ENCODE measurements at regions not wholly inside any gene's neighbourhood (a gene's known extent, or its start where the extent isn't known, plus 50 kb on each side); places are given as distances from the start of the nearest gene placed in this dataset.

DNA sequence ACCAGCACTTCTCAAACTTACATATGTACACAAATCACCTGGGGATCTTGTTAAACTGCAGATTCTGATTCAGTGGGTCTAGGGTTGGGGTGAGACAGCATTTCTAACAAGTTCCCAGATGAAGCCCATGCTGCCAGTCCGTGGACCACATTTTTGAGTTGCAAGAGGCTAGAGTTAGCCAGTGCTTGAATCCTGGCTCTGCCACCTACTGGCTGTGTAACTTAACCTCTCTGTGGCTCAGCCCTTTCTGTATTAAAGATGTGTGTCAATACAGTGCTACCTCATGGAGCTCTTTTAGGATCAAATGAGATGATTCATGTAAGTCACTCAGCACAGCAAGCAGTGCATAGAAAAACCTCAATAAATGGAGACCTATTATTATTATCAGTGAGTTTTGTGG, 90.2 kb upstream of the ISX start:
- H3K4me3 ChIP-seq (ENCODE audit: low read depth, low read length) = no peak overlapping the region

DNA sequence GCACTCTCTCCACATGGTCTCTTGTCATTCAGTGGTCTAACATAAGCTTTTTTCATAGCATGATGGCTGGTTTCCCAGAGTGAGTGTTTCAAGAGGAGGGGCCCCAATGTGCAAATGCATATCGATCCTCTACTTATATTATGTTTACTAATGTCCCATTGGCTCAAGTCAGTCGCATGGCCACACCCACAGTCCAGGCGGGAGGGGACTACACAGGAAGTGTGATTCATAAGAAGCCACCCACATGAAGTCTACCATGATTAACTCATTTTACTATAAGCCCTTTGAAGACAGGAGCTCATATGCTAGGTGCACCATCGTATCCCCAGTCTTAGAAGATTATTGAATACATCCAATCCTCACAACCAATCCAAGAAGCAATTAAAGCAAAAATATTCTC, 89.5 kb upstream of the ISX start:
- TF ChIP-seq, protein P1, sequence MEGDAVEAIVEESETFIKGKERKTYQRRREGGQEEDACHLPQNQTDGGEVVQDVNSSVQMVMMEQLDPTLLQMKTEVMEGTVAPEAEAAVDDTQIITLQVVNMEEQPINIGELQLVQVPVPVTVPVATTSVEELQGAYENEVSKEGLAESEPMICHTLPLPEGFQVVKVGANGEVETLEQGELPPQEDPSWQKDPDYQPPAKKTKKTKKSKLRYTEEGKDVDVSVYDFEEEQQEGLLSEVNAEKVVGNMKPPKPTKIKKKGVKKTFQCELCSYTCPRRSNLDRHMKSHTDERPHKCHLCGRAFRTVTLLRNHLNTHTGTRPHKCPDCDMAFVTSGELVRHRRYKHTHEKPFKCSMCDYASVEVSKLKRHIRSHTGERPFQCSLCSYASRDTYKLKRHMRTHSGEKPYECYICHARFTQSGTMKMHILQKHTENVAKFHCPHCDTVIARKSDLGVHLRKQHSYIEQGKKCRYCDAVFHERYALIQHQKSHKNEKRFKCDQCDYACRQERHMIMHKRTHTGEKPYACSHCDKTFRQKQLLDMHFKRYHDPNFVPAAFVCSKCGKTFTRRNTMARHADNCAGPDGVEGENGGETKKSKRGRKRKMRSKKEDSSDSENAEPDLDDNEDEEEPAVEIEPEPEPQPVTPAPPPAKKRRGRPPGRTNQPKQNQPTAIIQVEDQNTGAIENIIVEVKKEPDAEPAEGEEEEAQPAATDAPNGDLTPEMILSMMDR (IDR thresholded peaks at IDR 0.05; ENCODE audit: borderline replicate concordance, insufficient read depth, low read depth, low read length) = no peak
- H3K4me3 ChIP-seq (ENCODE audit: low read depth, low read length) = no peak overlapping the region

More for the DNA sequence above, 90.2 kb upstream of the ISX start:
- TF ChIP-seq, protein P1 (IDR thresholded peaks at IDR 0.05; ENCODE audit: borderline replicate concordance, insufficient read depth, low read depth, low read length) = no peak

DNA sequence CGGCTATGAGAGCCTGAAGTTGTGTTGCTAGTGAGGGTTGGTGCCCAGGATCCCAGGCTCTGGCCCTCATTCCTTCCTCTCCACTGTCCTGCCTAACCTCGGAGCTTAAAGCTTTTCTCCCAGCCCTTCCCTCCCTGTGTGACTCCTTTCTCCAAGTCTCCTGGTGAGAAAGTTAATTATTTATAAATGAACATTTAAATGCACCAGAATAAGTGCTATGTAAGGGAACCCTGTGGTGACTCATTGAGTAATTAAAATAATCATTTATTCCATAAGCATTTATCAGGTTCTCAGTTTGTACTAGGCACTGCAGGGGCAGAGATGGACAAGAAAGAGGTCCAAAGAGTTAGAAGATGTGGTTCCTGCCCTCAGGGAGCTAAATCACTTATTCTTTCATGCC, 89.1 kb upstream of the ISX start:
- TF ChIP-seq, protein P1 (IDR thresholded peaks at IDR 0.05; ENCODE audit: borderline replicate concordance, insufficient read depth, low read depth, low read length) = no peak
- no peak overlapping the region for H3K4me3 ChIP-seq (ENCODE audit: low read depth, low read length)

DNA sequence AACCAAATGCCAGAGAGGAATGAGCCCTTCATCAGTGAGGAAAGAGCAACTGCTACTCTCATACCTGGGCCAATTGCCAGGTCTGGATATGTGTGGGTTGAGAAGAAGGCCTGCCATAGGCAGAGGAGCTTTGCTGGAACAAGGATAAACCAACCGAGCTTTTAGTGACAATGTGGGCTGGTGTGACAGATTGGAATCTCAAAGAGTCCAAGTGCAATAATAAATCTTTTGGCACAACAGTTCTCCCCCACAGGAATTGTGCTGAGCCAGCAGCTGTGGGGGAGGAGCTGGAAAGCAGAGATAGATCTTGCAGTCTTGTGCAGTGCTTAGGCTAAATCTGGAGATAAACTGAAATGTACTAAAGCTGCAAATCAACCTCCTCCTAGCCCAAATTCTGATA, 79.4 kb upstream of the ISX start:
- H3K4me3 ChIP-seq (ENCODE audit: low read depth, low read length) = no peak overlapping the region
- TF ChIP-seq, protein P1 (IDR thresholded peaks at IDR 0.05; ENCODE audit: borderline replicate concordance, insufficient read depth, low read depth, low read length) = no peak

DNA sequence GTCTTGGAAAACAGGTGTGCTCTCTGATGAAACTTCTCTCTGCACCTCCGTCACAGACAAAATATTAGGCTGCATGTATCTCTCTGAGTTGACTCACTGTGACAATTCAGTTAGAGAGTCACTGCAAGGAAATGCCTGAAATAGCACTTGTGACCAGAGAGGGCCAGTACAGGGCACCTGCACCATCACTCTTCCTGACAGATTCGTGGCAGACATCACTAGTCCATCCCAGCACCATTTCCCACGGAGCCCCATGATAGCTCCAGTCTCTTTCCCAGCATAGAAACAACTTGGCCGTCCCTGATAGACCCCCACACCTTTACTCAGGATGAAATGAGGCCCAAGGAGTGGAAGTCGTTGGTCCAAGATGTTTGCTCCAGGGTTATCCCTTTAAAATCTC, 73.3 kb upstream of the ISX start:
- TF ChIP-seq, protein P1 (IDR thresholded peaks at IDR 0.05; ENCODE audit: borderline replicate concordance, insufficient read depth, low read depth, low read length) = no peak
- H3K4me3 ChIP-seq (ENCODE audit: low read depth, low read length) = no peak overlapping the region

DNA sequence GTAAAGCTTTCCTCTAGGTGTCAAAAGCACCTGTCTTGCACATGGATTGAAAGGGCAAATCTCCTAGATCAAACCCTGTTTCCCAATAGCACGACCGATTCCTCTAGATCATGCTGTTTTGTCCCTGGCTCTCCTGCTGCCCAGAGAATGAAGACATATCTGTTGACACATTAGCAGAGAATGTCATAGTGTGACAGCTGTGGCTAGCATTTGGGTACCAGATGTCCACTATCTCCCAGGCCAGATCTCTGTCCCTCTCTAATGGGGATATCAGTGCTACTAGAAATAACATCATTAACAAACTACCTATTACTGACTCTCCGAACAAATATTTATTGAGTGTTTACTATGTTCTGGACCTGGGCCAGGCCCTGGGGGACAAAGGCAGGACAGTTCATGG, 72.4 kb upstream of the ISX start:
- H3K4me3 ChIP-seq (ENCODE audit: low read depth, low read length) = no peak overlapping the region
- TF ChIP-seq, protein P1 (IDR thresholded peaks at IDR 0.05; ENCODE audit: borderline replicate concordance, insufficient read depth, low read depth, low read length) = no peak

DNA sequence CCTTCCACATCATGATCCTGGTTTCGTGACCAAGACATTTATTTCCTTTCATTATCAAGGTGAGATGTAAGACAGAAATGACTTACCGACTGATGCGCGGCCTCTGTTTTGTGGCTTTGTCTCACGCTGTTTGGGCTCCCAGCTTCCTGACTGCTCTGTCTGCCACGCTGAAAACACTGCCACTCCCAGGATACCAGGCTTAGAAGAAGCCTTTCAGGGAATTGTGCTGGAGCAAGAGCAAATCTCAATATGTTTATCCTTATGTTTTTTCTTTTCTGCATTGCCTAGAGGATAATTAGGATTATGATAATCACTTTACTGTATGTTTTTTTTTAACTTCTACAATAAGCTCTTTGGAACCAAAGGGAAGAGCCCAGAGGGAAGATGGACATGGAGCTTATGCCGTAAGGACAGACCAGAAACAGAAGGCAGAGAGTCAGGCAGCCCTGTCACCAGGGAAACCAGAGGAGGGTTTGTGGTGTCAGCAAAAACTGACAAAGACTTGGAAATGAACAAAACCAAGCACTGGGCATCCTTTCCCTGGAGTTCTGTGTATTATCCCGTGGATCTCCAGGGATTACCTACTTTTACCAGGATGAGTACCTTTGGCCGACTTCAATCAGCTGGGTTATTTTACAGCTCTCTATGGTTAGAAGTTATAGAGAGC, 68.2 kb upstream of the ISX start:
- TF ChIP-seq, protein P1 (IDR thresholded peaks at IDR 0.05; ENCODE audit: borderline replicate concordance, insufficient read depth, low read depth, low read length) = no peak
- H3K4me3 ChIP-seq (ENCODE audit: low read depth, low read length) = no peak overlapping the region

Measured in GM12875 (cell line).